SHP77 (cell line): ENCODE measurements at regions not wholly inside any gene's neighbourhood (a gene's known extent, or its start where the extent isn't known, plus 50 kb on each side); places are given as distances from the start of the nearest gene placed in this dataset.

Source experiments
- DNase-seq, 2 experiments: peaks; one replicate each; lab custom pipeline; 2025; lab: John Stamatoyannopoulos, UW

DNA sequence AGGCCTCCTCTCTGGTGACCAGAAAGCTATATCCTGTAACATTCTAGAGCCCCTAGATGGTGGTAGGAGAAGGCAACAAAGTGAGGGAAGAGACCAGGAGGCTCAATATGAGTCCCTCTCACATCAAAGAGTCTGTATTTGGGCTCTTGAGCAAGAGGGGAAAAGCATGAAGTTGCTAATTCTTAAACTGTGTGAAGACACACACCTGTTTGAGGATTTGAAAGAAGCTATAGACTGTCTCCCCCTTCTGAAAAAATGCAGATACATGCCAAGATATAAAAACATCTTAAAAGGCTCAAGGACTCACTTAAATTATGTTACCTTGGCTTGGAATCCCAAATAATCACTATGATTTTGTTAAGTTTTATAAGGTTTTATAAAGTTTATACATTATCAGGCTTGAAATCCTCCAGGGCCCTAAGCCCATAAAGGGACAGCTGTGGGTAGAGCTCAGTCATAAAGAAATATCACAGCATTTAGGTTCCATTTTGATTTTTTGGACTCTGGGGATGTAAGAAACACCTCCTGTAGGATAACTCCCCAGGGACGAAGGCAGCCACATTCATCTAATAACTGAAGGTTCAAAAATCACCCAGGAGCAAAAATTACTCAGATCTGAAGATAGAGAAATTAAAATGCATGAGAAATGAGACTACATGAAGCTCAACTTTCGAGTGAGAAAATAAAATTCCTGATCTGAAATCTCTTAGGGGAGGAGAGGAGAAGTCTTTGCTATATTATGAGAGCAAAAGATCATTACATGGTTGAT is 136.1 kb upstream of the LGALSL start:
- no peak for DNase-seq

DNA sequence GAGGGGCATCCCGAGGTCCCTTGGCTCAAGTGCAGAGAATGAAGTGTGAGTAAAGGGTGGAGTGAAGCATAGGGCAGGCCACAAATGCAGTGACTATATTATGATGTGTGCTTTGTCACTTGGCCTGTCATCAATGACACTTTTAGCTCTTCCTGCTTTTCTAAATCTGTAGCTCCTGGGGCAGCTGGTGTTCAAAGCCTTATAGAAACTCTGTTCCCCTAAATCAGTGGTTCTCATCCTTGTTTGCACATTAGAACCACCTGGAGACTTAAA is 135.6 kb upstream of the LGALSL start:
- peak in 1 of 2 experiments; percentile 11 for DNase-seq

DNA sequence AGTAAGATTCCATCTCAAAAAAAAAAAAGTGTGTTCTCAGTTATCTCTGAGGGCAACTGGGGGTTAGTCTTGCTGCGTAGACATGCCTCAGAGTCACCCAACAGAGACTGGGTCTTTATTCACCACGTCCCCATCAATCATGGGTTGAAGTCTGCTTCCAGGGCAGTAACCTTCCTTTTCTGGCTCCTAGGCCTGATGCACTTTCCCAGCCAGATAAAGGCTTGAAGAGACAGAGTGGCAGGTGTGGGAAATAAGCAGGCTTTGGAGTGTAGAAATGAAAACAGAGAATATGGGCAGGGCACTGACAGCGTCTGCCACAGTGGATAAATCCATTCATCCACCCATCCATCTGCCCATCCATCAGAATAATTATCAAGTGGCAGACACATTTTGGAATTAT is 134.1 kb upstream of the LGALSL start:
- DNase-seq: no peak

DNA sequence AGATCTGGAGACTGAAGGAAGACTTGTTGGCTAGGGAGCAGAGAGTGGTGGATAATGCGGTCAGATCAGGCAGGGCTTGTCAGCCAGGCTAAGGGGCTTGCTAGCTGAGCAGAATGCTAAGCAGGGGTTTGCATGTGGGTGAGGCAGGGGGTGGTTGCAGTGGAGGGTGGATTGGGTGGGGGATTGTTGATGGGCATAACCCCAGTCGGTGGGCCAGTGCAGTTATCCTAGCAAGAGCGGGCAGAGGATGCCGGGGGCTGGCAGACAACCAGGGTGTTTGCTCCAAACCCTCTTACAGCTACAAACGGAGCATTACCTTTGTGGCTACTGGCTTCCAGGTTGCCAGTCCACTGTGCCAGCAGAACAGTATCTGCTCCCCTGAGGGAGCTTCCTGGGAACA is 131.5 kb upstream of the LGALSL start:
- no peak for DNase-seq

DNA sequence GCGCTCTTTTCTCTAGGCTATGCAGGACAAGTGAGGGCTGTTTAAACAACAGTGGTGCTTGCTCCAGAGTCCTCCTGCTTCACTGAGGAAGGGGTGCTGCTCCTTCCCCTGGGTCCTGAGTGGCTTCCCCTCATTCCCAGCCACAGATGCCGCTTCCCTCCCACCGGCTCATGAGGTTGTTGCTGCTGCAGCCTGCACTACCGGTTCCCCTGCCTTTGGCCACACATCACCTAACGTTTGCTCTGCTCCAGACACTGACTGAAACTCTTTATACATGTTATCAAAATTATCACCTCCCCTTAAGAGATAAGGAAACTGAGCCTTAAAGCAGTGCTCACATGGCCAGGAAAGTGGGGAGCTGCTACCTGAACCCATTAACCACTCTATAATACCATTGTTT is 130.8 kb upstream of the LGALSL start:
- DNase-seq: no peak

DNA sequence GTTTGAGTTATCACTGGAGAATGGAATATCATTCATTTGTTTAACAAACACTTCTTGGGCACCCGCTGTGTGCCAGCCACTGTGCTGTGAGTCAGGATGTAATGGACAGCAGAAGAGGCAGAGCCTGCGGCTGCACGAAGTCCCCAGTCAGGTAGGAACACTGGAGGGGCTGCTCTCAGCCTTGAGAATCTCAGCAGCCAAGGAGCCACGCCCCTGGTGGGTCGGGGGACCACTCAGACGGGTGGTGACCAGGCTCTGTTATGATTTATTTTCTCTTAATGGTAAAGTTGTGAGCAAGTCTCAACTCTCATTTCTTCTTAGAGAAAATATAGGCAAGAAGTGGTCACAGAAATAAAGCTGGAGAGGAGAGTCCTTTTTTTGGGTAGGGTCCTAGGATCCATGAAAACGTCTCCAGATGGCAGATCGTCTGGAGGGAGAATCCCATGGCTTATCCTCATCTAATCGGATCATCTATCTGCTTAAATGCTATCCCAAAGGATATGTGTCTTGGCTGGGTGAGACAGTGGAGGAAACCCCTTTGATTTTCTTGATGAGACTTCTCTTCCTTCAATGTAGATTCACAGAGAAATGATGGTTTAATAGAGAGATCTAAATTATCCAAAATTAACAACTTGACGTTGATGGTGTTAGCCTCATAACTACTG is 129.1 kb upstream of the LGALSL start:
- DNase-seq: no peak

DNA sequence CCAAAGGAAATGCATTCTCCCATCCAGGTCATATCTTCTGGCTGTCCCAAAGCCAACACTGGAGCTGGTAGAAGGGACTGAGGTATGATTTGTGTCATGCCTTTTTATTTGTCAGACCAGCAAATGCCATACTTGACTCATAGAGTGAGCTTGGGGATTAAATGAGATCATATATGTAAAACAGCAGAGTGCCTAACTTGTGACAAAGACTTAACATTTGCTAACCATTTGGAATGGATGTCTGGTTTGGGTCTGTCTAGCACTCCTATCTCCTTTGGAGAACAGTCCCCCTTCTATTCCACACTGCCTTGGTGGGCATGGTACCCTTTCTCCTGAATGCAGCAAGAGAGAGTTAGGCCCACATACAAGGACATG is 128.5 kb upstream of the LGALSL start:
- no peak for DNase-seq

DNA sequence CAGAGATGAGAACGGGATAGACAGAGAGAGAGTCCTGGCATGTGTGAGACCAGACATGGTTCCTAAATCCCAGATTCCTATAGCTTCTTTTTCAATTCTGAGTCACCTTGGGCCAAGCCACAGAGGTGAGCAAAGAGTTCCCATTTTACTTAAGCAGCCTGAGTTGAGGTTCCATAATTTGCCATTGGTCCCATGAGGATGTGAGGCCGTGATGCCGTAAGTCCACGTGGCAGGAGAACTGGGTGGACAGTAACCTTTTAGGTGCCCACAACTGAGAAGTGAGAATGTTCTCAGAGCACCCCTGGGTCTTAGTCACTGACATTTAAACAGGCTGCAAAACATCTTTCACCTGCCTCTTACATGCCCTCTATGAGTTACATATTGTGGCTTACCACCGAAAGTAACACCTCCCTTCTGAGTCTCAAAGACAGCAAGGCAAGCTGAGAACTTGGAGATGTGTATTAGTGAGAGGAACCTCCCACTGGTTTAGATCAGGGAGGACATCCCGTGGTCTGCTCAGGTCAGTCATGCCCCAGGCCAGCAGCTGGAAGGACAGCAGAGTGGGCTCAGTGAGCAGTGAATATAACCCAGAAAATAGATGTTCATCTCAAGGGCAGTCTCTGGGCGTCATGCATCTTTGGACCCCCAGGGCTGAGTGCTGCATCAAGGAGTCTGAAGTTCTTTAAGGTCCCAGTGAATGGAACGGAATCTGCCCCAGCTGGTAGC is 127.9 kb upstream of the LGALSL start:
- DNase-seq: no peak

DNA sequence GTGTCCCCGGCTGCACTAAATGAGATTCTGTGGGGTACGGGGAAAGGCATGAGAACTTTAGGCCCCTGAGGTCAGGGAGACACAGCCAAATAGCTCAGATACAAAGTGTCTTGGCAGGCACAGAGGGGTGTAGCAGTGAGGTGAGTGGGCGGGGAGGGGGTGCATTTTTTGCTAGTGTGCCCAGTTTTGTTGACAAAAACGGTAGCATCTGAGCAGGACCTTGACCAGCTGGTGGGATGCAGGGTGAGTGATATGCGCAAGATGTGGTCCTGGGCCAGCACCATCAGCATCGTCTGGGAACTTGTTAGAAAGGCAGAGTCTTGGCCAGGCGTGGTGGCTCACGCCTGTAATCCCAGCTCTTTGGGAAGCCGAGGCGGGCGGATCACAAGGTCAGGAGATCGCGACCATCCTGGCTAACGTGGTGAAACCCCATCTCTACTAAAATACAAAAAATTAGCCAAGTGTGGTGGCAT is 127.3 kb upstream of the LGALSL start:
- DNase-seq: no peak

DNA sequence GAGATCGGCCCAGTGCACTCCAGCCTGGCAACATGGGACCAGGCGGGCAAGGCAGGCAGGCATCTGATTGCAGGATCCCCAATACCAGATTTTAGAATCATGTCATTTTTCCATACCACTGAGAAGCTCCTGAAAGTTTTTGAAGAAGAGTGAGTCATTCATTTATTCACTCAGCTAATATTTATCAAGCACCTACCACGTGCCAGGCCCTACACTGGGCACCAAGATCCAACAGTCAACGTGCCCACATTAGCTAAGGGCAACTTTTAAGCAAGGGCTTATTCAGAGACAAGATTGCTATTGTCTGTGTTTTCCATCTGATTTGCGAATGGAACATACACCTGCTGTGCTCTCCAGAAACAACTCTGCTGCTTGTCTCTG is 126.8 kb upstream of the LGALSL start:
- DNase-seq: no peak

DNA sequence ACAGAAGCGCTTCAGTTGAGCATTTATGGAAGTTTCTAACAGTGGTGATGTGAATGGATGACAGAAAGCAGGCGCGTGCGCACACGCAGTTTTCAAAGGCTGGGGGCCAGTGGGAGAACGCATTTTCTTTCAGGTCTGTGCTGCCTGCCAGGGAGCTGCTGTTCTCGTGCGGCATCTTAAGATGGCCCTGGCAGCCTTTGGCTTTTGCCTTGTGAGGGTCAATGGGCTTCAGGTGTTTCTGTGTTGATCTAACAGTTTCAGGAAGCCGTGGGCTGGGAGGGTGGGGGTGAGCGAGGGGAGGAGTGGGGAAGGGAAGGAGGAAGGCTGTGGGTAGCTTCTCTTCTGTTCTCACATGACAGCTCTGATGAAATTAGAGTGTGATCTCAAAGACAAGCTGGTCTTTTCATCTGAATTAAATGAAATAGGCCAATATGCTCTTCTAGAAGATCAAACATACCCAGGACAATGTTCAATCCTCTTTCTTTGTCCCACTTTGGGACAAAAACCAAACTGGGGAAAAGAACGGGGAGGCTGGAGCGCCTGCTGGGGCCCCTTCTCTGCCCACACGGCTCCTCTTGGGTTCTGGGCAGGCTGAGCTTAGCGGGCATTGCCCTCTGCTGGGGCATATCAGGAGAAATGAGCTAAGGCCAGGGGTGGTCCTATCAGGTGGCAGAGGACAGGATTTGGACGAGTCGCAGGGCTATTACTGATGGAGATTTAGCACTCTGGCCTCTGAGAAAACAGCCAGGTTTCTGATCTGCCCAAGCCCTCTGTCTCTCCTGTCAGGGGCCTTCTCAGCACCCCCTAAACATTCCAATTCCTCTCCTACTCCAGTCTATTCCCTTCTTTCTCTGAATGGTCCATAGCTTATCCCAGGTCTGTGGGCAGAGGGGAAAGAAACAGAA is 126.2 kb upstream of the LGALSL start:
- peak; percentile 56 to 71 for DNase-seq

DNA sequence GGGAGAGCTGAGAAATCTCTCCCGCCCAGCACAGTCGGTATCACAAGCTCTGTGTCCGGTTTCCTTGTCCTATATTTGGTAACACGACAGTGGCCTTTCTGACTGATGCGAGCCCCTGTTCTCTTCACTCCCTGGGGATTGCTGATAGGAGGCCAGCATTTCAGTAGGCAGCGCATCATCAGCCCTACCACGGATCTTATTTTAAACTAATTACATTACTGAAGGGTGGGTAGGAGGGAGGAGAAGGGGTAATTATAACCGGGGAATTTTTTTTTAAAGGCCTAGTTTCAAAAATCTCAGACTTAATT is 125.6 kb upstream of the LGALSL start:
- DNase-seq: no peak

DNA sequence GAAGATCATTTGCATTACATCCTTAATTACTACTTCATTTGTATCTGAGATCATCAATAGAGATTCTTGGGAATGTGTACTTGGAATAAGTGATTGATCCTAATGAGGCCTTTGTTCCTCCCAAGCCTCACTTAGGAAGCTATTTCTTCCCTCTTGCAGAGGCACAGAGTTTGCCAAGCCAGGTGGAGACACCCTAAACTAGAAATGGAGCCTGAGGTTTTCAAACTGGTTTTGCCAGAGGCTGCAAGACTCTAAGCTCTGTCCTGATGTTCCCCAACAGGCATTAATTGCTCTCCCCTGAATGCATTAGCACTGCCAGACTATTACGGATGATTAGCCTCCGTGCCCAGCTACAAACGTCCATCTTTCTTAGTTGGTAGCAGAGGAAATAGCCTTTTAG is 125.2 kb upstream of the LGALSL start:
- DNase-seq: no peak

DNA sequence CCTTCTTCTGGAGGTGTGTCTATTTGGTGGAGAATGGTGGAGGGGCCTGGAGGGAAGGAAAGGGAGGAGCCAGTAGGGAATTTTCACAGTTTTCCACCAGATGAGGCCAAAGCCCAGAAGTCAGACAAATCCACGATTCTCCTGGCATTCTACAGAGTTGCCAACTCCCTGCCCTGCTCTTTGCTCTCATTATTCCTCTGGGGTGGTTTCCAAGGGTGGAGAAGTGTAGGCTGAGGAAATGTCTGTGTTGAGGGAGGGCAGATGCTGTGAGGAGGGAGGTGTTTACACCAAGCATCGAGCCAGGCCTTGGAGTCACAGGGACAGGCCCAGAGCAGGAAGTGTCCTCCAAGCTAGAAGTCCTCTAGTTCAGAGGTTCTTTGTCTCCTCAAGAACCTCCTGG is 124.1 kb upstream of the LGALSL start:
- DNase-seq: no peak

DNA sequence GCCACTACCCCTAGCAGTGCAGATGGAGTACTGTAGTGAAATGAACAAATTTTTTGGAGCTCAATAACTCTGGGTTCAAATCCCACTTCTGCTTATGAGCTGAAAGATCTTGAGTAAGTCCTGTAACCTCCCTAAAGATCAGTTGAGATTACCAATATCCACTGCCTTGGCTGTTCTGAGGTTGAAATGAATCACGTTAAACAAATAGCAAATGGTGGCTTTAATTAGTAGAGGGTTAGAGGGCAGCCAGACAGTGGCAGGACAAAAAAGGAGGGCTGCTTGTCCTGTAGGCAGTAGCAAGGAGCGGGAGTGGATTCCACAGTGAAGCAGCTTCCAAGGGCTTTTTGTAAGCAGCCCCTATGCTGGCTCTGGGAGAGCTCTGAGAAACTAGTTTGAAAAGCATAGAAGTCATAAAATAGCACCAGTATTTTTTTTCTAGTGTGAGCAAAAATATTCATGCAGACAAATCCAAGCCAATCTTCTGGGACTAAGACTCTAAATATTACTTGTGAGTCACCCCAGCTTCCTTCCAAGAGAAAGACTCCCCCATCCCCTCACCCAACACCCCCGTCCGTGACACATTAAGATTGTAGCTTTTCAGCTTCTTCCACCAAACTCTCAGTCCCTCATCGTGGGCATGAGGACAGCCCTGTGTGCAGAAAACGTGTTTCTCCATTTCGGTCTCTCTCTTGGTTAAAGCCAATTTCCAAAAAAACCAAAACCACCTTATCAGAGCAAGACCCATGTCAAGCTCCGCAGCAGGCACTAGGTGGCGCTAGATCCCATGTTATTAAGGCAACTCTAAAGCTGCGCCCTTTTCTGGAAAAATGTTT is 123.5 kb upstream of the LGALSL start:
- peak; percentile 78 to 79 for DNase-seq

DNA sequence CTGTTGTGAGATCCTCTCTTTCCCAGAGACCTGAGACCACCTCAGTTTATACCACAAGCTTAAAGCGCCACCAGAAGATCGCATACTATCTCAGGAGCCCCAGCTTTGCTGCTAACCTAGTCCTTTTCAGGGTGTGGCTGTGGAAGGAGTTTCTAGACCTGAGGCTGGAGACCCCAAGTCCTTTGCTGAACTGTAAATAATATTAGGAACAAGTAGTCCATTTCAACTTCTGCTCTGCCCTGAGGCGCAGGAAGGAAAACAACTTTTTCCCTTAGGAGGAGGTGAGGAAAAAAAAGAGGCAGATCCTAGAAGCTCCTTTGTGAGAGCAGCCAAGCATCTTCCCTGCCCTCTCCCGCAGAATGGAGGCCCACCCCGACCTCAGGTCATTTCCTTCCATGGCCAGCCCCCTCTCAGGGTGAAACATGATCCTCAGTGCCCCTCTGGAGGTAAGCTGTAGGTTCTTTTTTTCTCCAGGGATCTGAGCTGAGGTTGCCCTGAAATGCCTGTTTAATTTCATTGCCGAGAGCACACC is 122.8 kb upstream of the LGALSL start:
- no peak for DNase-seq

DNA sequence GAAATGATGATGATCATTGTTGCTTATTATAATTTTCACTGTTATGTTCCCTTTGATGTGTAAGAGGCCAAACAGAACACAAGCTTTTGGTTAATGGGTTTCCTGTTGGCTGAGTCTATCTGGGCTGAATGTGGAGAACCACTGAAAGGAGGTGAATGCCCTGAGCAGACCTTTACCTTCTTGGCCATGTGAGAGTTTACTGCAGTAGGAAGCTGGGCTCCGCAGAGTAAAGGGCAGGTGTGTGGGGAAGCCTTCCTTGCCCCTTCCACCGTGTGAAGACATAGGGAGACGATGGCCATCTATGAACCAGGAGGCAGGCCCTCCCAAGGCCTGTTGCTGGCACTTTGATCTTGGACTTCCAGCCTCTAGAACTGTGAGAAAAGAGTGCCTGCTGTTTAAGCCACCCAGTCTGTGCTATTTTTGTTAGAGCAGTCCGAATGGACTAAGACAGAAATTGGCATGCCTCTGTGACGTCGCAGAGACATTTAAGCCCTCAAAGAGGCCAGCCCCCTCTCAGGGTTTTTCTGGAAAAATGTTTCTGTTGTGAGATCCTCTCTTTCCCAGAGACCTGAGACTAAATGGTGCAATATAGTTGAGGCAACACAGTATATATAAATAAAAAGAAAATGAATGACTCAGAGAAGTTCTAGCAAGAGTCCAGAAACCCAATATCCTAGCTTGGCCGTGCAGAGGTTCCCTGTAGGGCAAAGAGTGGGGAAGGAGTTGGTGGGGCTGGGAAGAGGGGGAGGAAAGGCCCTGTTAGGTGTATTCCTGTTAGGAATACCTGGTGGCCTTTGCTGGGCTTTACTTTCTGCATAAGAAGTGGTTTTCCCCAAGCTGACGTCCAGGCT is 121.9 kb upstream of the LGALSL start:
- no peak for DNase-seq

DNA sequence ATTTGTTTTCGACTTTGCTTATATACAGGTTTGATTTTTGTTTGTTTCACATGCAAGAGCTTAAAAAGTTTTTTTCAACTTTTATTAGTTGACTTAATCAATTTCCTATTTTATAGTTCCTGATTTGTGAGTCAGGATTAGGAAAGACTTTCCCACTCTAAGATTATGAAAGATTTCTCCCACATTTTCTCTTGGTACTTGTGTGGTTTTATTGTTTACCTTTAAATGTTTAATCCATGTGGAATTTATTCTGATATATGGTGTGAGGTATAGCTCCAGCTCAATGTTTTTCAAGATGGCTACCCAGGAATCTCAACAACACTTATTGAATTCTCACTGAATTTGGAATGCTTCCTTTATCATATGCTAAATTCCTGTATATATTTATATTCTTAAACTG is 117.8 kb upstream of the LGALSL start:
- no peak for DNase-seq

DNA sequence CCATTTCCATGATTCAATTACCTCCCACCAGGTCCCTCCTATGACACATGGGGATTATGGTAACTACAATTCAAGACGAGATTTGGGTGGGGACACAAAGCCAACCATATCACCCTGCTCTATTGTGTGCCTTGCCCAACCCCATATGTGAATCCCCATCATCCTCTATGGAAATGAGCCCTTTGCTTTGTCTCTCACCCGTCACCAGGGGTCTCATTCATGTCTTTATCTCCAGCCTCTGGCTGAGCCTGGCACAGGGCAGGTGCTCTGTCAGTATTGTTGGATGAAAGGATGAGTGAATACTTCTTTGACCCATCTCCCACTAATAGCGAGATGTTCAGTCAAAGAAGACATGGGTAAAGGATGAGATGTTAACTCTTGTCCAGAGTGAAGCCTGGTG is 116.6 kb upstream of the LGALSL start:
- peak in 1 of 2 experiments; percentile 9 for DNase-seq

DNA sequence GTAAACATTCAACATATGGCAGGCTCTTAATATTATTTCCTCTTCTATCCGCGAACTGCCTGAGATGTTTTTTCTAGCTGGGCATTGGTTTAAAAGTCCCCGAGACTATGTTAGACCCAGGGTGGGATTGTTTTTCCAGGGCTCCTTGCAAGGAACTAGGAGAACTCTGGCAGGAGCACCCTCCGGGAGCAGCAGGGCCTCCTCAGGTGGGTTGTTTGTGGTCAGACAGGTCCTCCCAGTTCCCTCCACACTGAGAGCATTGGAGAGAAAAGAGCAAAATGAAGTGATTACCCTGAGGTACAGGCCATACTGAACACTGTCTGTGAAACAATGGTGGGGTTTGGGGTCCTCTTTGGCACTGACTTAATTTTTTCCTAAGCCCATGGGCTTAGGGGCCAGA is 115.9 kb upstream of the LGALSL start:
- DNase-seq: no peak
